ENCODE measurements at regions not wholly inside any gene's neighbourhood (a gene's known extent, or its start where the extent isn't known, plus 50 kb on each side); places are given as distances from the start of the nearest gene placed in this dataset.
A peak's percentile ranks its signal among the peaks of the same experiment; 100 is the strongest.

DNA sequence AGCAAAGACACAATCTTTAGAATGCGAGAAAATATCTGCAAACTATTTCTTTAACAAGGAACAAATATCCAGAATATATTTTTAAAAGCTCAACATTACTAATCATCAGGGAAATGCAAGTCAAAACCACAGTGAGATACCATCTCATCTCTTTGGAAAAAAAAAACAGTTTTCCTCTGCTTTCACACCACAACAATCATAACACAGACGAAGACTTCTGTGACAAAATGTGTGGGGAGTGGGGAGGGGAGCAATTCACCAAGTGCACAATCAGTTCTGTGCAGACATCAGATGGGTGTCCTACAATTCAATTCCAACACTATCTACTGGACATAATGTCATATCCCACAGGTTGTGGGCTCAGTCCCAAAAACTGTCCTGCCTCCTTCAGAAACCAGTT, 293.2 kb upstream of the SLC7A11 start:
- H3K27me3 ChIP-seq = no peaks in the 10 kb centered on the region
- DNase-seq (no peak), ATAC-seq (no peak)
- H3K27ac ChIP-seq = no peak overlapping the region
- TF ChIP-seq, protein P1, sequence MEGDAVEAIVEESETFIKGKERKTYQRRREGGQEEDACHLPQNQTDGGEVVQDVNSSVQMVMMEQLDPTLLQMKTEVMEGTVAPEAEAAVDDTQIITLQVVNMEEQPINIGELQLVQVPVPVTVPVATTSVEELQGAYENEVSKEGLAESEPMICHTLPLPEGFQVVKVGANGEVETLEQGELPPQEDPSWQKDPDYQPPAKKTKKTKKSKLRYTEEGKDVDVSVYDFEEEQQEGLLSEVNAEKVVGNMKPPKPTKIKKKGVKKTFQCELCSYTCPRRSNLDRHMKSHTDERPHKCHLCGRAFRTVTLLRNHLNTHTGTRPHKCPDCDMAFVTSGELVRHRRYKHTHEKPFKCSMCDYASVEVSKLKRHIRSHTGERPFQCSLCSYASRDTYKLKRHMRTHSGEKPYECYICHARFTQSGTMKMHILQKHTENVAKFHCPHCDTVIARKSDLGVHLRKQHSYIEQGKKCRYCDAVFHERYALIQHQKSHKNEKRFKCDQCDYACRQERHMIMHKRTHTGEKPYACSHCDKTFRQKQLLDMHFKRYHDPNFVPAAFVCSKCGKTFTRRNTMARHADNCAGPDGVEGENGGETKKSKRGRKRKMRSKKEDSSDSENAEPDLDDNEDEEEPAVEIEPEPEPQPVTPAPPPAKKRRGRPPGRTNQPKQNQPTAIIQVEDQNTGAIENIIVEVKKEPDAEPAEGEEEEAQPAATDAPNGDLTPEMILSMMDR (IDR thresholded peaks at IDR 0.05) = no peak
- no peak for TF ChIP-seq POLR2A (IDR thresholded peaks at IDR 0.05)
- WGBS, 2 donors = 54 to 69% methylated on average over 2 of the region's 2 CpGs
- H3K4me1 ChIP-seq = no peaks in the 10 kb centered on the region
- intact Hi-C loops (cut with DNase I) = no loop called here
- no peaks in the 10 kb centered on the region for H3K9me3 ChIP-seq
- no peaks in the 10 kb centered on the region for H3K36me3 ChIP-seq (replicated peaks in 1 of 2; ENCODE audit: insufficient read depth in 1 of 2, low read depth in 2 of 2)
- H3K4me3 ChIP-seq = no peak overlapping the region

DNA sequence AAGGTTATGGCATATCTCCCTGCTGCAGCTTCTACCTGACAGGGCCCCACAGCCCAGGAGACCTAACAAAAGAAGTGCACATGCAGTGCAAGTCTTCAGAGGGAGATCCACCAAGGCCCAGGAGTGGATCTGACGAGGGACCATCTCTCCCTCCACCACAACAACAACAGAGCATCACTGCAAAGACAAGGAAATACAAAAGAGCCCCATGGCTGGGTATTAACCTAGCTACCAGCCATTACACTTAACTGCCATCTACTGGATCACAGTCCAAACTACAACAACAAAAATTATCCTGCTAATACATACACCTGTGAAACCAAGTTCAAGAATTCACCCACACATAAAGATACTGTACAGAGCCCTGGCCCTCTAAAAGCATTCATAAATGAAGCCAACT, 280.2 kb upstream of the SLC7A11 start:
- H3K27ac ChIP-seq = no peak overlapping the region
- peak; percentile 38 for ATAC-seq
- TF ChIP-seq, protein P1 (IDR thresholded peaks at IDR 0.05) = peak in 4 of 7 experiments; percentile 17 to 38 (median 31)
- TF ChIP-seq POLR2A (IDR thresholded peaks at IDR 0.05) = no peak

DNA sequence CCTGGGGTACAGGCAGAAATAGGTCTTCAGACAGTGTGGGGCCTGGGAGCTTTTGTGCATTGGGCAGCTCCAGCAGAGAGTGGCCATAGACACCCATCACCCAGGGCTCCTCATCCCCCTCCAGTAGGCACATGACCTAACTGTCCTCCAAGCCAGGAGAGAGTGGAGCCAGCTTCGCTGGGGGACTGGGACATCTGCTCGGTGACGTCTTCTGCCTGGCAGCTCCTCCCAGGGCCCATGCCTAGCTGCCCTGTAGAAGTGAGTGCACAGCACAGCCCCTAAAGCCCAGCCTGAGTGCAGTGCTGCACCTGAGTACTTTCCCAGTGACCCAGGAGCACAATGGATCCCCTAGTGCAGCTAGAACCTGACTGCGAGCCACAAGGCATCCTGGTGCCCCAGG, 279.7 kb upstream of the SLC7A11 start:
- no peaks in the 10 kb centered on the region for H3K9me3 ChIP-seq
- no peaks in the 10 kb centered on the region for H3K4me1 ChIP-seq
- 80 to 93% methylated on average over 3 to 4 of the region's 4 CpGs for WGBS, 2 donors
- no peak overlapping the region for H3K27ac ChIP-seq
- H3K4me3 ChIP-seq = no peak overlapping the region
- intact Hi-C loops (cut with DNase I) = no loop called here
- DNase-seq (peak in 1 of 4 donors; percentile 2), ATAC-seq (no peak)
- no peaks in the 10 kb centered on the region for H3K36me3 ChIP-seq (replicated peaks in 1 of 2; ENCODE audit: insufficient read depth in 1 of 2, low read depth in 2 of 2)
- TF ChIP-seq POLR2A (IDR thresholded peaks at IDR 0.05) = no peak
- TF ChIP-seq, protein P1 (IDR thresholded peaks at IDR 0.05) = no peak
- H3K27me3 ChIP-seq = no peaks in the 10 kb centered on the region

More for the DNA sequence above, 280.2 kb upstream of the SLC7A11 start:
- Histone ChIP-seq H3K27me3 (no peaks in the 10 kb centered on the region), H3K9me3 (no peaks in the 10 kb centered on the region), H3K36me3 (replicated peaks in 1 of 2; ENCODE audit: insufficient read depth in 1 of 2, low read depth in 2 of 2) (no peaks in the 10 kb centered on the region), H3K4me1 (no peaks in the 10 kb centered on the region), H3K4me3 (no peak overlapping the region)
- peak in 1 of 4 donors; percentile 1 for DNase-seq
- intact Hi-C loops (cut with DNase I) = no loop called here
- 70 to 73% methylated on average over 1 of the region's 1 CpG for WGBS, 2 donors

DNA sequence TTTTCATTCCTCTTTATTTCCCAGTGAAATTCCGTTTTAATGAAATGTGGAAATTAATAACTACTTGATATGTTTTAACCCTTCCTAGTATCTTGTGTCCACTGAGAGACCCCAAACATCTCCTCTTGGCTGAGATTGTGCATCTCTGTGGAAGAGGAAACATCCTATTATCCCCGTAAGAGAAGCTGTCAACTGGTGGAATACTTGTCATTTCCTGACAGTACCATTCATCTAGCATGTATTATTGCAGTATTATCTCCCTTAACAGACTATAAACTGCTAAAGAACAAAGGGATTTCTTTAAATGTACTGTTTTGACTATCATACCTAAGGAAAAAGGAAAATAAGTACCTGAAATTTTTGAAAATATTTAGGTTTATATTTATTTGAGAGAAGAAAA, 277.3 kb upstream of the SLC7A11 start:
- Histone ChIP-seq H3K36me3 (replicated peaks in 1 of 2; ENCODE audit: insufficient read depth in 1 of 2, low read depth in 2 of 2) (no peaks in the 10 kb centered on the region), H3K27me3 (no peaks in the 10 kb centered on the region), H3K27ac (no peak overlapping the region), H3K4me1 (no peaks in the 10 kb centered on the region), H3K4me3 (no peak overlapping the region), H3K9me3 (no peaks in the 10 kb centered on the region)
- 19 to 26% methylated on average over 2 of the region's 2 CpGs for WGBS, 2 donors
- intact Hi-C loops (cut with DNase I) = no loop called here
- DNase-seq (no peak), ATAC-seq (no peak)
- TF ChIP-seq, protein P1 (IDR thresholded peaks at IDR 0.05) = no peak

GRCh38 chr4:138513535-138513934, 271.4 kb upstream of the SLC7A11 start:
- no peak for TF ChIP-seq POLR2A (IDR thresholded peaks at IDR 0.05)
- TF ChIP-seq, protein P1 (IDR thresholded peaks at IDR 0.05) = no peak
- no peak for DNase-seq
- Histone ChIP-seq H3K4me3 (no peak overlapping the region), H3K36me3 (replicated peaks in 1 of 2; ENCODE audit: insufficient read depth in 1 of 2, low read depth in 2 of 2) (no peaks in the 10 kb centered on the region), H3K9me3 (no peaks in the 10 kb centered on the region), H3K27me3 (no peaks in the 10 kb centered on the region), H3K4me1 (no peaks in the 10 kb centered on the region), H3K27ac (no peak overlapping the region)
- ATAC-seq = no peak
- WGBS, 2 donors = 50 to 66% methylated on average over 1 of the region's 1 CpG
- intact Hi-C loops (cut with DNase I) = no loop called here
